ENCODE measurements at regions not wholly inside any gene's neighbourhood (a gene's known extent, or its start where the extent isn't known, plus 50 kb on each side); places are given as distances from the start of the nearest gene placed in this dataset.

DNA sequence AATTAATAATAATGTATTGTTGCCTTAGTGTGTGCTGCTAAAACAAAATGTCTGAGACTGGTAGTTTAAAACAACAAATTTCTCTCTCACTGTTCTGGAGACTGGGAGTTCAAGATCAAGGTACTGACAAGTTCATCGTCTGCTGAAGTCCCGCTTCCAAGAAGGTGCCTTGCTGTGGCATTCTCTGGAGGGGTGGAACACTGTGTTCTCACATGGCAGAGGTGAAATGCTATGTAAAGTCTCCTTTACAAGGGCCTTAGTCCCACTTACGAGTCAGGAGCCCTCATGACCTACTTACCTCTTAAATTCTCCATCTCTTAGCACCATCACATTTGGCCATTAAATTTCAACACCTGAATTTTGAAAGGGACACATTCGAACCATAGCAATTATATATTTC lies 299.2 kb upstream of the RBMS1 start:
- TF ChIP-seq MYC (IDR thresholded peaks at IDR 0.05; ENCODE audit: borderline replicate concordance, low read length) (no peak), POLR2A (IDR thresholded peaks at IDR 0.05; ENCODE audit: low read length) (no peak), JUNB (IDR thresholded peaks at IDR 0.05) (no peak), RNF2 (IDR thresholded peaks at IDR 0.05; ENCODE audit: borderline replicate concordance, low read depth) (no peak), MAFK (IDR thresholded peaks at IDR 0.05; ENCODE audit: partially characterized antibody) (no peak), CEBPB (IDR thresholded peaks at IDR 0.05) (no peak), ZSCAN20 (CRISPR knock-in tag; IDR thresholded peaks at IDR 0.05) (no peak)
- TF ChIP-seq, protein P1, sequence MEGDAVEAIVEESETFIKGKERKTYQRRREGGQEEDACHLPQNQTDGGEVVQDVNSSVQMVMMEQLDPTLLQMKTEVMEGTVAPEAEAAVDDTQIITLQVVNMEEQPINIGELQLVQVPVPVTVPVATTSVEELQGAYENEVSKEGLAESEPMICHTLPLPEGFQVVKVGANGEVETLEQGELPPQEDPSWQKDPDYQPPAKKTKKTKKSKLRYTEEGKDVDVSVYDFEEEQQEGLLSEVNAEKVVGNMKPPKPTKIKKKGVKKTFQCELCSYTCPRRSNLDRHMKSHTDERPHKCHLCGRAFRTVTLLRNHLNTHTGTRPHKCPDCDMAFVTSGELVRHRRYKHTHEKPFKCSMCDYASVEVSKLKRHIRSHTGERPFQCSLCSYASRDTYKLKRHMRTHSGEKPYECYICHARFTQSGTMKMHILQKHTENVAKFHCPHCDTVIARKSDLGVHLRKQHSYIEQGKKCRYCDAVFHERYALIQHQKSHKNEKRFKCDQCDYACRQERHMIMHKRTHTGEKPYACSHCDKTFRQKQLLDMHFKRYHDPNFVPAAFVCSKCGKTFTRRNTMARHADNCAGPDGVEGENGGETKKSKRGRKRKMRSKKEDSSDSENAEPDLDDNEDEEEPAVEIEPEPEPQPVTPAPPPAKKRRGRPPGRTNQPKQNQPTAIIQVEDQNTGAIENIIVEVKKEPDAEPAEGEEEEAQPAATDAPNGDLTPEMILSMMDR (IDR thresholded peaks at IDR 0.05): no peak
- TF ChIP-seq, protein P2, sequence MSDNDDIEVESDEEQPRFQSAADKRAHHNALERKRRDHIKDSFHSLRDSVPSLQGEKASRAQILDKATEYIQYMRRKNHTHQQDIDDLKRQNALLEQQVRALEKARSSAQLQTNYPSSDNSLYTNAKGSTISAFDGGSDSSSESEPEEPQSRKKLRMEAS (IDR thresholded peaks at IDR 0.05): no peak
